Pons (tissue), 1 donor: ENCODE measurements at regions not wholly inside any gene's neighbourhood (a gene's known extent, or its start where the extent isn't known, plus 50 kb on each side); places are given as distances from the start of the nearest gene placed in this dataset.
"Not testable (repeated sequence)": the region's sequence is repeated elsewhere in the genome, so short reads cannot be mapped to it uniquely, and the experiment has no call there.

ENCODE experiments used
- DNase-seq: peaks from one replicate; pipeline ENCODE4 v3.0.0-alpha.2; 2016; ENCODE audit warnings: low spot score

DNA sequence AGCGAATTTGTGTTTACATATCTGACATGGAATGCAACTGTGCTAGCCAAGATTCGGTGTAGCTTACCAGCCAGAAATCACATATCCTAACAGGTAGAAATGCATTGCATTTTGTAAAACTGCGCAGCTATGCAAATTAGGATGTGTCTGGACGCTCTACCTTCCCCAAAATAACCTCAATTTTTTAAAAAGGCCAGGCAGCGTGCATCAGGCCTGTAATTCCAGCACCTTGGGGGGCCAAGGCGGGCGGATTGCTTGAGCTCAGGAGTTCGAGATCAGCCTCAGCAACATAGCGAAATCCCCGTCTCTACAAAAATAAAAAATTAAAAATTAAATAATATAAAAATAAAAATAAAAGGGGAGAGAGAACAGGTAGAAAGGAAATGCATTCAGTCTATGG, 305.0 kb downstream of the TYW1 start:
- no peak for DNase-seq

DNA sequence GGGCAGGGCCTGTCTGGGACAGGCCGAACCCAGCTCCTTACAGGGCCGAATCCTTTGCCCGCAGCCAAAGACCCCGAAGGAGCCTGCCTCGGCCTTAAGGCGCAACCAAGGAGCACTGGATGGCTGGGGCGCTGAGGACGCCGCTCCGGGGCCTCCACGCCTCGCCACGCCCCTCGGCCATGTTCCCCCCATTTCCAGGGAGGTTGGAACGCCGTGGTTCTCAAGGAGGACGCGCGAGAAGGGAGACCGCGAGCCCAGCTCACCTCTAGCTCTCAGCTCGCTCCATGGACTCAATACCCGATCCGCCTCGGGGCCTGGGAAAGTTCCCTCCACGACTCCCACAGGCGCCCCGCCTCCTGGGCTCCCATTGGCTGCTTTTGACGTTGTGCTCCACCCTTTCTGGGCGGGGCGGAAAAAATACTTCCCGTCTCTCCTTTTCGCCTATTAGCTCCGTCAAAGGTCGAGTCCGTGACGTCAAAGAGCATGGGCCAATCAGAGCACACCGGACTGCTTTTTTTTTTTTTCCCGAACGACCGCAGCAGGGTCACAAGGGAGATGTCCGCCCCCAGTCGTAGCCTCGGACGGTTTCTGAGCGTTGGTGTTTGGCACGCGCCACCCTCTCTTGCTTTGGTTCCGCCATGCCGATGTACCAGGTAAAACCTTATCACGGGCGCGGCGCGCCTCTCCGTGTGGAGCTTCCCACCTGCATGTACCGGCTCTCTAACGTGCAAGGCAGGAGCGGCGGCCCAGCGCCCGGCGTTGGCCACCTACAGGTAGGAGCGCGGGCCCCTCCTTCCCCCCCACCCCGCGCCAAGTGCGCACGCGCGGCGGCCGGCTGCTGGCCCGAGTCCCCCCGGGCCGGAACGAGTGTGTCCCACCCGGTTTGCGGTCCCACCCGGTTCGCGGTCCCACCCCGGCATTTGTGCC, 305.7 kb downstream of the TYW1 start:
- DNase-seq, result peak; percentile 99

GRCh38 chr7:67304846-67305245, 308.2 kb downstream of the TYW1 start:
- not testable (repeated sequence) for DNase-seq

GRCh38 chr7:67306331-67306730, 309.7 kb downstream of the TYW1 start:
- peak; percentile 14 for DNase-seq

- no peak for DNase-seq
These were observed 313.3 kb downstream of the TYW1 start for GRCh38 chr7:67309764-67310549.

DNA sequence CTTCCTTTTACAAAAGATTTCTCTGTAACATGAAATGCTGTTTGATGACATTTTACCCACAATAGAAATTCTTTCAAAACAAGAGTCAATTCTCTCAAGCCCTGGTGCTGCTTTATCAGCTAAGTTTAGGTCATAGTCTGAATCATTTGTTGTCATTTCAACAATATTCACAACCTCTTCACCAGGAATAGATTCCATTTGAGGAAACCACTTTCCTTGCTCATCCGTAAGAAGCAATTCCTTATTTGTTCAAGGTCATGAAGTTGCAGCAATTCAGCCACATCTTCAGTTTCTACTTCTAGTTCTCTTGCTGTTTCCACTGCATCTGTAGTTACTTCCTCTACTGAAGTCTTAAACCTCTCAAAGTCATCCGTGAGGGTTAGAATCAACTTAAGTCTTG, 315.3 kb downstream of the TYW1 start:
- no peak for DNase-seq

- DNase-seq, result no peak
These were observed 316.6 kb downstream of the TYW1 start for GRCh38 chr7:67313213-67313612.

GRCh38 chr7:67316902-67317301, 320.3 kb downstream of the TYW1 start:
- not testable (repeated sequence) for DNase-seq

DNA sequence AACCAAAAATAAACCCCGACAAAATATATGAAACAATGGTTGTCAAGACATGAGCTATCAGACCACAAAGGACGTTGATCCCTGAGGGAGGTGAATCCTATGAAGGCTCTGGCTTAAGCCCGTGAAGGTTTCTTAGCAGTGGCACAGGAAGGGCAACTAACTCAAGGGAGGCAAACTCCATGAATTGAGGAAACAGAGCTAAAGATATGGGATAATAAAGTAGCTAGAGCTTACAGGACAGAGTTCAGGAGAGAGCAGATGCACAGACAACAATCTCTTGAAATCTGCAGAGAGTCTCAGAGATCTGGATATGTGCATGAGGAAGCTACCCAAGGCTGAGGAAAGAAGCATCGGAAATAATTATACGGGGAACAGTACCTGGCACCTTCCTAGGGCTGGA, 331.6 kb downstream of the TYW1 start:
- DNase-seq, result not testable (repeated sequence)

DNA sequence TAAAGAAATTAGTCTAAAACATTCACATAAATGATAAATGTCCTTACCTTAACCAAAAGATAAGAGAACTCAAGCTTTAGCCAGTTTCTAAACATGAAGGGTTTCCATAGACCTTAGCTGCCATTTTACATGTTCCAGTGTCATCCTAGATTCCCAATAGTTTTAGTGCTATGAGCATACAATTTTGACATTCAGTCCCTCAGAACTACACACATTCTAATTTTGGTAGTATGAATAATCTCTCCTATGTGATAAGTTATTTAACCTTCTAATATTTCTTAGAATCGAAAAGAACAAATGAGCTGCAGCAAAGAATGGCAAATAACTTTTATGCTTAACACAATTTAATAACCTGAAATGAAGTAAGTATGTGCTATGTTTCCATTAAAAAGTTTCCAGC, 338.5 kb downstream of the TYW1 start:
- not testable (repeated sequence) for DNase-seq

DNA sequence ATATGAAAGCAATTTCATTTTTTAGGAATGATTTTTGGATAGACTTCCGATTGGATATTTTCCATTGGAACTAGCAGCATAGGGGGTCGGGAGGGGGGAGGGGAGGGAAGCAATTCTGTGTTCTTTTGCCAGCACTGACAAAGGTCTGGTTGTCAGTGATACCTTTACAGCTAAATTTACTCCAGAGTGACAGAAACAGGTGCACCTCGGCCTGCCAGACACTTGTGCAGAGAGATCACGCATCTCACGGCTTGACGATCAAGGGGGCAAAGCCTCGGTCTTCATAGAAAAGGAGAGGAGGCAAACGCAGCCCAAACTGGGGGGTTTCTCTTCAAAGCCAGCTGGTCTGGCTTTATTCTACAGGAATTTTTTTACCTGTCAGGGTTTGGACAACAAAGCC, 339.0 kb downstream of the TYW1 start:
- DNase-seq, result not testable (repeated sequence)

GRCh38 chr7:67338545-67338944, 341.9 kb downstream of the TYW1 start:
- not testable (repeated sequence) for DNase-seq

DNA sequence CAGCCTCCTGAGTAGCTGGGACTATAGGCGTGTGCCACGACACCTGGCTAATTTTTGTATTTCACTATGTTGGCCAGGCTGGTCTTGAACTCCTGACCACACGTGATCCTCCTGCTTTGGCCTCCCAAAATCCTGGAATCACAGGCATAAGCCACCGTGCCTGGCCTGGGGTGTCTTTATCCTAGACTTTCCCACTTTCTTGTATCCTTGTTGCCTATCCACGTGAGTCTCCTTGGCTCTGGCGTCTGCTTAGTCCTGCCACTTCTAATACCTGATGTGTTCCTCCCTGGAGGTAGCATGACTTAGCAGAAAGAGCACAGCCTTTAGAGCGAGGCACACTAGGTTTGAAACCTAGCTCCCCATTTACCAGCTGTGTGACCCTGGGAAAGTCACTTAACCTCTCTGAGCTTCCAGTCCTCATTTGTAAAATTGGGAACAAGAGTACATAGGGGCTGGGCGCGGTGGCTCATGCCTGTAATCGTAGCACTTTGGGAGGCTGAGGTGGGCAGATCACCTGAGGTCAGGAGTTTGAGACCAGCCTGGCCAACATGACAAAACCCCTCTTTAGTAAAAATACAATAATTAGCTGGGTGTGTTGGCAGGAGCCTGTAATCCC, 344.6 kb downstream of the TYW1 start:
- DNase-seq, result no peak

GRCh38 chr7:67343114-67343513, 346.5 kb downstream of the TYW1 start:
- DNase-seq, result no peak

DNA sequence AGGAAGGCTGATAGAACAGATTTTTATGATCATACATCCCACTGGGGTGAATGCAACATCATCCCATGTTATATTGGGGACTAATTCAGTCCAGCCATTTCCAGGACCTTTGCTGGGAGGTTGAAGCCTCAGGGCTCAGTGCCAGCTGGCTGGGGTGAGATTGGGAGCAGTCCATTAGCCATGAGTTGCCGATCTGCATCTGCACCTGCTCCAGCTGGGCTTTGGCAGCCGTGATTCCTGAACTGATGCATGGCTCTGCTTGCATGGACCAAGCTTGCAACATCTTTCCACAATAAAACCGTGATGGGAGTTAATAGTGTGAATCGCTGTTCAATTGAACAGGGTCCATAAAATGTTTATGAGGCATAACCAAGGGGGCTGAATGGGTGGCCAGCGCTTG, 346.9 kb downstream of the TYW1 start:
- peak; percentile 2 for DNase-seq

GRCh38 chr7:67344481-67345193, 348.0 kb downstream of the TYW1 start:
- no peak for DNase-seq

GRCh38 chr7:67346126-67346525, 349.5 kb downstream of the TYW1 start:
- no peak for DNase-seq

DNA sequence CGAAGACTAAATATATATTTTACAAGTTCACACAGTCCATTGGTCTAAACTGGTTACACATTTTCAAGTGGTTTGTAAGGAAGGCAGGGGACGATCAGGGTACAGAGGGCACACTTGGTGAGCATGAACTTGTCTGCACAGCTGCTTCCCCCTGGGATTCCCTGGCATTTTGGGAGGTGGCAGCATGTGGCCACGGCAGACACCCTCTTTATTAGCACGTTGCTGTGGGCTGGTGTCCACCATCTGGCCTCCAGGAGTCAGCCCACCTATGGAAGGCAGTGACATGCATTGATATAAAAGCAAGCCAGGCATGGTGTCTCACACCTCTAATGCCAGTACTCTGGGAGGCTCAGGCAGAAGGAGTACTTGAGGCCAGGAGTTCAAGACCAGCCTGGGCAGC, 350.2 kb downstream of the TYW1 start:
- no peak for DNase-seq

- DNase-seq, result no peak
These were observed 351.5 kb downstream of the TYW1 start for GRCh38 chr7:67348171-67348570.

DNA sequence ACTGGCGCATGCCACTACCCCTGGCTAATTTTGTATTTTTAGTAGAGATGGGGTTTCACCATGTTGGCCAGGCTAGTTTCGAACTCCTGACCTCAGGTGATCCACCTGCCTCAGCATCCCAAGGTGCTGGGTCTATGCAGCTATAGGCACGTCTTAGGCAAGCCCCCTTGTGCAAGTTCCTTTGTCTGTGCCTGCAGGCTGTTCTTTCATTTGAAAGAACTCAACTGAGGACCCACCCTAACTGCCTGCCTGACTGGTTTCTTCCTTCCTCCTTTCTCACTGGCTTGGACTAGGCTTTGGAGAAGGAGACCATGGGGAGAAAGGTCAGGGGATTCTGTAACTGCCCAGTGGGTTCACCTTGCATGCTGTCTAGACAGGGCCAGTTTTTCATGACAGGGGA, 361.0 kb downstream of the TYW1 start:
- not testable (repeated sequence) for DNase-seq

- DNase-seq, result not testable (repeated sequence)
These were observed 361.7 kb downstream of the TYW1 start for GRCh38 chr7:67358316-67358715.

DNA sequence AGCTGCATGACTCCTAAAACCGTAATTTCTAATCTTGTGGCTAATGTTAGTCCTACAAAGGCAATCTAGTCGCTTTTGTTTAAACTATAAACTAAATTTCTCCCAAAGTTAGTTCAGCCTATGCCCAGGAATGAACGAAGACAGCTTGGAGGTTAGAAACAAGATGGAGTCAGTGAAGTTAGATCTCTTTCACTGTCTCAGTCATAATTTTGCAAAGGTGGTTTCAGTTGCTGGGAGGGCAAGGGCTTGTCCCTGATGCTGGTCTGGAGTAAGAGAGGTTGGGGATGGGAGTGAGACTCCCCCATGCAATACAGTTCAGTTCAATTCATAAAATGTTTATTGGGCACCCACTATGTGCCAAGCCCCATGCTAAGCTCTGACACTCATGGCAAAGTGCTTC, 362.1 kb downstream of the TYW1 start:
- not testable (repeated sequence) for DNase-seq
